Kidney (tissue), 13 donors: ENCODE measurements at regions not wholly inside any gene's neighbourhood (a gene's known extent, or its start where the extent isn't known, plus 50 kb on each side); places are given as distances from the start of the nearest gene placed in this dataset.

Experiments
- DNase-seq, 5 donors: peaks; one replicate each; pipeline ENCODE4 v3.0.0-alpha.2; 2013 to 2020
- FAIRE-seq: peaks from 2 replicates; lab custom pipeline; 2012; peaks lifted over from hg19 to GRCh38; lab: Jason Lieb, UNC
- H3K27ac ChIP-seq, 2 donors: one replicate each; pipeline ENCODE4 v1.7.0; 2013; ENCODE audit warnings: low read depth in 2 of 2, low read length in 2 of 2, inconsistent platforms in 1 of 2
- H3K27me3 ChIP-seq: one replicate; pipeline ENCODE4 v1.7.1; 2013; ENCODE audit warnings: low read length, inconsistent platforms; ENCODE audit not compliant: control insufficient read depth, insufficient read depth
- H3K36me3 ChIP-seq, 3 donors: one replicate each; pipeline versions ENCODE4 v1.7.0 to v1.7.1; 2013; ENCODE audit warnings: low read length in 3 of 3, control low read depth in 1 of 3, inconsistent platforms in 1 of 3; ENCODE audit not compliant: insufficient read depth in 3 of 3, control insufficient read depth in 2 of 3
- H3K4me1 ChIP-seq, 3 donors: one replicate each; pipeline versions ENCODE4 v1.7.0 to v1.7.1; 2013; ENCODE audit warnings: low read length in 3 of 3, inconsistent platforms in 1 of 3, low read depth in 1 of 3; ENCODE audit not compliant: control insufficient read depth in 2 of 3, insufficient read depth in 2 of 3
- H3K4me3 ChIP-seq, 3 donors: one replicate each; pipeline versions ENCODE4 v1.7.0 to v1.8.1; 2013; ENCODE audit warnings: low read length in 3 of 3, control low read depth in 1 of 3, inconsistent platforms in 1 of 3
- H3K9ac ChIP-seq, 3 donors: one replicate each; pipeline versions ENCODE4 v1.7.0 to v1.7.1; 2013; ENCODE audit warnings: low read length in 3 of 3, control low read depth in 1 of 3, inconsistent platforms in 1 of 3
- H3K9me3 ChIP-seq, 3 donors: one replicate each; pipeline versions ENCODE4 v1.7.0 to v1.7.1; 2013; ENCODE audit warnings: low read length in 3 of 3, control low read depth in 1 of 3, inconsistent platforms in 1 of 3; ENCODE audit not compliant: control insufficient read depth in 2 of 3, insufficient read depth in 1 of 3
- intact Hi-C: fragments of 100-400 bp; cut with DNase I; formaldehyde crosslinking; loops from one replicate; pipeline ENCODE4 v1.11.1; 2022
- TF ChIP-seq, protein P1 (sequence below): IDR thresholded peaks from 3 replicates; pipeline ENCODE4 v1.5.1; 2012; ENCODE audit warnings: mild to moderate bottlenecking, moderate library complexity, borderline replicate concordance; ENCODE audit not compliant: insufficient read depth; ENCODE audit errors: extremely low read depth
- donor health status: control.
- donor health status: control.
- donor health status: control.
- donor health status: control.
- donor health status: control.
- donor health status: DM: yes; HTN: yes; CAD: no.
- donor health status: Normal renal cell carcinoma (clear cell type).

DNA sequence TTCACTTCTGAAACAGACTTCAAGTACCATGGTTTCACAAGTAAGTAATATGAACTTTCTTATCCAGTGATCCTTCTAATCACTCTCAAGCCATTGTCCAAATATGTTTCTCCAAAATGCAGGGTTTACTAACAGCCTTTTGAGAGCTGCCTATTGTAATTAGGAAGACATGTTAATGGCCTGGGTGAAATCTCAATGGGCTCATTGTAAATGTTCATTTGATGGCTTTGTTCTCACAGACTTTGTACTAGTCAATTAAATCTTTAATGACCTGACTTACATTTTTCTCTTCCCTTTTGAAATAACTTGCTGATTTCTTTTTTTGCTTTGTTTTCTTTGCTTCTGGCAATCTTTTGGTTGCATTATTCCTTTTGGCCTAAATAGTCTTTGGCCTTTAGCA lies 444.8 kb downstream of the LIG4 start:
- Histone ChIP-seq H3K27me3 (no peaks in the 10 kb centered on the region), H3K36me3 (no peaks in the 10 kb centered on the region), H3K4me1 (peaks cover 0 to 2% (median 0%) of the 10 kb centered on the region in 3 donors), H3K4me3 (no peak overlapping the region), H3K27ac (no peak overlapping the region), H3K9ac (no peak overlapping the region), H3K9me3 (no peaks in the 10 kb centered on the region)
- DNase-seq = no peak
- TF ChIP-seq, protein P1, sequence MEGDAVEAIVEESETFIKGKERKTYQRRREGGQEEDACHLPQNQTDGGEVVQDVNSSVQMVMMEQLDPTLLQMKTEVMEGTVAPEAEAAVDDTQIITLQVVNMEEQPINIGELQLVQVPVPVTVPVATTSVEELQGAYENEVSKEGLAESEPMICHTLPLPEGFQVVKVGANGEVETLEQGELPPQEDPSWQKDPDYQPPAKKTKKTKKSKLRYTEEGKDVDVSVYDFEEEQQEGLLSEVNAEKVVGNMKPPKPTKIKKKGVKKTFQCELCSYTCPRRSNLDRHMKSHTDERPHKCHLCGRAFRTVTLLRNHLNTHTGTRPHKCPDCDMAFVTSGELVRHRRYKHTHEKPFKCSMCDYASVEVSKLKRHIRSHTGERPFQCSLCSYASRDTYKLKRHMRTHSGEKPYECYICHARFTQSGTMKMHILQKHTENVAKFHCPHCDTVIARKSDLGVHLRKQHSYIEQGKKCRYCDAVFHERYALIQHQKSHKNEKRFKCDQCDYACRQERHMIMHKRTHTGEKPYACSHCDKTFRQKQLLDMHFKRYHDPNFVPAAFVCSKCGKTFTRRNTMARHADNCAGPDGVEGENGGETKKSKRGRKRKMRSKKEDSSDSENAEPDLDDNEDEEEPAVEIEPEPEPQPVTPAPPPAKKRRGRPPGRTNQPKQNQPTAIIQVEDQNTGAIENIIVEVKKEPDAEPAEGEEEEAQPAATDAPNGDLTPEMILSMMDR = no peak
- intact Hi-C loops = no loop called here
- no peak for FAIRE-seq

DNA sequence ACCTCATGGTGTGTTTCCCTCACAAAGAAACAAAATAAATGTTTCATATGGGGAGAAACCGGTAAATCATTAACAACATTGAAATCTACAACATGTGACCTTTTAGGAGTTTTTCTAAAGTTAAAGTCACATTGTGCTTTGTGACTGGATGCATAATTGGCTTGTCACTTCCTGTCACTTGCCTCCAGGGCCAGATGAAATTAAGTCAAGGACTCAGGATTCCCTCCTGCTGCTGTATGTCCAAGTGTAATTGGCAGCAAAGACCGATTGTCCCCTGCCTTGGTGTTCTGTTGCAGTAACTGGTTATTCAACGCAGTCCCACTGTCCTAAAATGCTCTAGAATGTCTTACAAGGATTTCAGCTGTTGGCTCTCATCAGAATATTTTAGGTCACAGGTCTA lies 448.2 kb downstream of the LIG4 start:
- TF ChIP-seq, protein P1 = no peak
- Histone ChIP-seq H3K9me3 (no peaks in the 10 kb centered on the region), H3K27ac (no peak overlapping the region), H3K4me3 (no peak overlapping the region), H3K4me1 (peaks cover 0 to 2% (median 0%) of the 10 kb centered on the region in 3 donors), H3K9ac (no peak overlapping the region), H3K27me3 (no peaks in the 10 kb centered on the region), H3K36me3 (no peaks in the 10 kb centered on the region)
- FAIRE-seq (no peak), DNase-seq (peak in 2 of 5 donors; percentile 31 to 39)
- intact Hi-C loops = no loop called here

DNA sequence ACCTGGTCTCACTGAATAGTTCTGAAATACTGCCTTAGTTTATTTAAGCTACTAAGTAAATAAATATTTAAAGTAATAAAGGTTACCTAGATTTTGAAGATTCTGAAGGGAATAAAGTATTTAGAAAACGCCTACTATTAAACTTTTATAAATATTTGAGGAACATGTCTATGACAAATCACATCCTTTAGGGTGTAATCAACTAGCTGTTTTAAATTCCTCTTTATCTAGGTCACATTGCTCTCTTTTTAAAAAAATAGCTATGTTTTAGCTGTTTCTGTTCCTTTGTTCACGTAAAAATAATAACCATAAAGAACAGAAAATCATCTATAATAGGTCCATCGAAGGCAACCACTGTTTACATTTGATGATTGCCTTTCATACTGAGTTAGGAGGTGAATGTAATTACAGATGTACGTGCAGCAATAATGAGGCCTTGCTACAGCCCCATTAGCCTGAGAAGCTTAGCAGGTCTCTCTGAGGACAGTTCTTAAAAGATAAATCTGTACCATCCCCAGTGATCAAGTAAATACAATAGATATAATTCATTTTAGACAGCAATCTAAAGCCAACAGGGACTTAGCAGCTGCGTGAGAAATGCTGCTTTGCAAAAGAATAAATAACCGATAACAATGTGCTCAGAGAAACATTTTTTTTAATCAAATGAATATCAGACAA lies 449.5 kb downstream of the LIG4 start:
- TF ChIP-seq, protein P1 = no peak
- H3K4me3 ChIP-seq = no peak overlapping the region
- H3K9me3 ChIP-seq = no peaks in the 10 kb centered on the region
- H3K4me1 ChIP-seq = peaks cover 0 to 2% (median 0%) of the 10 kb centered on the region in 3 donors
- FAIRE-seq (no peak), DNase-seq (no peak)
- intact Hi-C loops = no loop called here
- H3K9ac ChIP-seq = no peak overlapping the region
- no peaks in the 10 kb centered on the region for H3K27me3 ChIP-seq
- no peaks in the 10 kb centered on the region for H3K36me3 ChIP-seq
- H3K27ac ChIP-seq = no peak overlapping the region
